Keratinocyte (primary cell): ENCODE measurements at regions not wholly inside any gene's neighbourhood (a gene's known extent, or its start where the extent isn't known, plus 50 kb on each side); places are given as distances from the start of the nearest gene placed in this dataset.

Experiments used
- DNase-seq: peaks from one replicate; pipeline ENCODE4 v3.0.0-alpha.2; 2011; ENCODE audit warnings: low read depth, missing footprints, low spot score
- FAIRE-seq: peaks from 2 replicates; lab custom pipeline; 2011; peaks lifted over from hg19 to GRCh38; lab: Jason Lieb, UNC
- H2AFZ ChIP-seq: 2 replicates; pipeline ENCODE4 v1.6.0; 2012; ENCODE audit warnings: low read length, control low read depth, inconsistent platforms; ENCODE audit not compliant: control insufficient read depth
- H3K27ac ChIP-seq: 2 replicates; pipeline ENCODE4 v1.5.1; 2011; ENCODE audit warnings: low read length; ENCODE audit not compliant: control insufficient read depth, insufficient read depth
- H3K27me3 ChIP-seq: 3 replicates; pipeline ENCODE4 v1.6.0; 2011; ENCODE audit warnings: low read length; ENCODE audit not compliant: control insufficient read depth, insufficient read depth; ENCODE audit errors: extremely low read depth
- H3K36me3 ChIP-seq, 2 experiments: 2 replicates in 1 of 2; 3 replicates in 1 of 2; pipeline ENCODE4 v1.5.1; 2011; ENCODE audit warnings: low read length in 2 of 2, mild to moderate bottlenecking in 1 of 2; ENCODE audit not compliant: control insufficient read depth in 2 of 2, insufficient read depth in 2 of 2; ENCODE audit errors: extremely low read depth in 1 of 2
- H3K4me1 ChIP-seq: 3 replicates; pipeline ENCODE4 v1.5.1; 2011; ENCODE audit warnings: low read length; ENCODE audit not compliant: control insufficient read depth, insufficient read depth; ENCODE audit errors: extremely low read depth
- H3K4me2 ChIP-seq: 3 replicates; pipeline ENCODE4 v1.6.0; 2011; ENCODE audit warnings: low read depth, low read length; ENCODE audit not compliant: control insufficient read depth, insufficient read depth; ENCODE audit errors: extremely low read depth
- H3K4me3 ChIP-seq, 3 experiments: fragments of 200-600 bp in 1 of 3; sonication (generic) in 1 of 3; 2 replicates in 2 of 3; 3 replicates in 1 of 3; pipeline ENCODE4 v1.5.1; 2011 to 2016; ENCODE audit warnings: low read length in 3 of 3, mild to moderate bottlenecking in 3 of 3, control low read depth in 2 of 3, inconsistent platforms in 1 of 3, low read depth in 1 of 3, mixed read lengths in 1 of 3, mixed run types in 1 of 3, moderate library complexity in 1 of 3; ENCODE audit not compliant: control insufficient read depth in 2 of 3, insufficient read depth in 2 of 3; ENCODE audit errors: extremely low read depth in 1 of 3
- H3K79me2 ChIP-seq: 2 replicates; pipeline ENCODE4 v1.6.0; 2012; ENCODE audit warnings: low read length; ENCODE audit not compliant: control insufficient read depth, insufficient read depth
- H3K9ac ChIP-seq: 3 replicates; pipeline ENCODE4 v1.6.0; 2011; ENCODE audit warnings: low read length; ENCODE audit not compliant: control insufficient read depth, insufficient read depth; ENCODE audit errors: extremely low read depth
- H3K9me1 ChIP-seq: 3 replicates; pipeline ENCODE4 v1.6.0; 2011; ENCODE audit warnings: low read length; ENCODE audit not compliant: control insufficient read depth, insufficient read depth; ENCODE audit errors: extremely low read depth
- H3K9me3 ChIP-seq: 2 replicates; pipeline ENCODE4 v1.5.1; 2012; ENCODE audit warnings: low read depth, low read length; ENCODE audit not compliant: control insufficient read depth
- H4K20me1 ChIP-seq: 3 replicates; pipeline ENCODE4 v1.6.0; 2011; ENCODE audit warnings: low read length; ENCODE audit not compliant: control insufficient read depth, insufficient read depth; ENCODE audit errors: extremely low read depth
- CTCF ChIP-seq, 3 experiments: IDR thresholded peaks in 1 of 3; conservative IDR thresholded peaks in 1 of 3; optimal IDR thresholded peaks in 1 of 3; 2 replicates in 2 of 3; 3 replicates in 1 of 3; pipeline versions ENCODE3 to v1.5.1; 2011; ENCODE audit warnings: low read length in 3 of 3, mild to moderate bottlenecking in 3 of 3, moderate library complexity in 2 of 3, control low read depth in 1 of 3, inconsistent platforms in 1 of 3; ENCODE audit not compliant: insufficient read depth in 2 of 3; ENCODE audit errors: extremely low read depth in 1 of 3
- EZH2 ChIP-seq: IDR thresholded peaks from one replicate; pipeline ENCODE4 v1.6.1; 2012; ENCODE audit warnings: inconsistent platforms, mild to moderate bottlenecking, low read length, moderate library complexity
- dilution Hi-C: fragments of 300-500 bp; cut with MboI; formaldehyde crosslinking; loops from one replicate; pipeline ENCODE4 v1.7.0; 2020; ENCODE audit warnings: low sequenced_read_pairs; ENCODE audit not compliant: extremely low pct_ligation_motif_present

GRCh38 chr1:193831465-193831864 is 645.1 kb upstream of the B3GALT2 start:
- FAIRE-seq (no peak), DNase-seq (no peak)
- Histone ChIP-seq H3K27me3 (no peaks in the 10 kb centered on the region), H4K20me1 (no peaks in the 10 kb centered on the region), H3K9me3 (no peaks in the 10 kb centered on the region), H3K27ac (no peak overlapping the region), H3K36me3 (no peaks in the 10 kb centered on the region), H2AFZ (no peak overlapping the region), H3K4me1 (no peaks in the 10 kb centered on the region), H3K9me1 (no peaks in the 10 kb centered on the region), H3K4me2 (no peak overlapping the region), H3K79me2 (no peaks in the 10 kb centered on the region), H3K4me3 (no peak overlapping the region), H3K9ac (no peak overlapping the region)
- dilution Hi-C loops: no loop called here
- TF ChIP-seq EZH2 (no peak), CTCF (optimal IDR thresholded peaks at IDR 0.05 in 1 of 3, IDR thresholded peaks at IDR 0.05 in 1 of 3, conservative IDR thresholded peaks at IDR 0.05 in 1 of 3; ENCODE audit: extremely low read depth in 1 of 3, insufficient read depth in 2 of 3, low read length in 3 of 3) (no peak)

GRCh38 chr1:193827516-193827915 is 641.1 kb upstream of the B3GALT2 start:
- H3K9ac ChIP-seq: no peak overlapping the region
- no peak overlapping the region for H3K27ac ChIP-seq
- H2AFZ ChIP-seq: no peak overlapping the region
- DNase-seq (no peak), FAIRE-seq (no peak)
- TF ChIP-seq EZH2 (no peak), CTCF (optimal IDR thresholded peaks at IDR 0.05 in 1 of 3, IDR thresholded peaks at IDR 0.05 in 1 of 3, conservative IDR thresholded peaks at IDR 0.05 in 1 of 3; ENCODE audit: extremely low read depth in 1 of 3, insufficient read depth in 2 of 3, low read length in 3 of 3) (no peak)
- no peaks in the 10 kb centered on the region for H4K20me1 ChIP-seq
- no peaks in the 10 kb centered on the region for H3K9me1 ChIP-seq
- no peak overlapping the region for H3K4me2 ChIP-seq
- H3K4me1 ChIP-seq: no peaks in the 10 kb centered on the region
- no peaks in the 10 kb centered on the region for H3K36me3 ChIP-seq
- H3K79me2 ChIP-seq: no peaks in the 10 kb centered on the region
- no peak overlapping the region for H3K4me3 ChIP-seq
- no peaks in the 10 kb centered on the region for H3K27me3 ChIP-seq
- no peaks in the 10 kb centered on the region for H3K9me3 ChIP-seq
- dilution Hi-C loops: no loop called here
